Transverse colon (tissue), 4 donors: ENCODE measurements at regions not wholly inside any gene's neighbourhood (a gene's known extent, or its start where the extent isn't known, plus 50 kb on each side); places are given as distances from the start of the nearest gene placed in this dataset.

Experiments
- DNase-seq: peaks from one replicate; pipeline ENCODE4 v3.0.0-alpha.2; 2019
- H3K27ac ChIP-seq, 4 donors: fragments of 200-600 bp; sonication (generic); 2 replicates each; pipeline ENCODE4 v1.5.1; 2016 to 2018; ENCODE audit warnings: inconsistent platforms in 4 of 4
- H3K27me3 ChIP-seq: fragments of 200-600 bp; sonication (generic); 2 replicates; pipeline ENCODE4 v1.5.1; 2017; ENCODE audit warnings: inconsistent platforms
- H3K36me3 ChIP-seq, 4 donors: fragments of 200-600 bp; sonication (generic); 2 replicates each; pipeline ENCODE4 v1.5.1; 2017 to 2019; ENCODE audit warnings: inconsistent platforms in 4 of 4
- H3K4me1 ChIP-seq, 4 donors: fragments of 200-600 bp; sonication (generic); 2 replicates each; pipeline ENCODE4 v1.5.1; 2017 to 2020; ENCODE audit warnings: inconsistent platforms in 4 of 4
- H3K4me3 ChIP-seq, 4 donors: fragments of 200-600 bp; sonication (generic); 1 replicate in 1 of 4; 2 replicates in 3 of 4; pipeline versions ENCODE4 v1.5.1 to v1.6.1; 2017 to 2019; ENCODE audit warnings: inconsistent platforms in 4 of 4
- H3K9me3 ChIP-seq, 2 donors: fragments of 200-600 bp; sonication (generic); 2 replicates each; pipeline ENCODE4 v1.5.1; 2017 to 2019; ENCODE audit warnings: inconsistent platforms in 2 of 2
- EP300 ChIP-seq: sonication (generic); formaldehyde crosslinking; IDR thresholded peaks from one replicate; pipeline ENCODE4 v1.6.1; 2017; ENCODE audit warnings: antibody characterized with exemption, low read depth
- POLR2A ChIP-seq: fragments of 450-650 bp; IDR thresholded peaks from one replicate; pipeline ENCODE4 v1.6.1; 2016; ENCODE audit warnings: antibody characterized with exemption, mild to moderate bottlenecking, moderate library complexity
- POLR2AphosphoS5 ChIP-seq, 3 donors: sonication (generic); formaldehyde crosslinking; IDR thresholded peaks; one replicate each; pipeline ENCODE4 v1.6.1; 2016; ENCODE audit warnings: antibody characterized with exemption in 3 of 3
- WGBS, 2 donors: methylation state at CpG; one replicate each; pipeline ENCODE4 v1.1.5; 2018; ENCODE audit warnings: low coverage in 1 of 2; 5-methylcytosine and 5-hydroxymethylcytosine counted together
- in situ Hi-C, 4 donors: fragments of 200-750 bp; cut with MboI; loops; one replicate each; pipeline versions ENCODE4 v1.15.0 to v1.15.1; 2017; ENCODE audit warnings: low sequenced_read_pairs in 3 of 4, low pct_ligation_motif_present in 1 of 4, low pct_unique_long_range_greater_than_20kb in 1 of 4
- intact Hi-C: fragments of 100-400 bp; cut with DNase I; formaldehyde crosslinking; loops from one replicate; pipeline ENCODE4 v1.15.1; 2023; ENCODE audit warnings: low total_unique reads
- TF ChIP-seq, protein P1 (sequence below), 5 experiments: fragments of 200-600 bp in 3 of 5; fragments of 450-650 bp in 2 of 5; sonication (generic) in 3 of 5; IDR thresholded peaks; 1 replicate in 2 of 5; 2 replicates in 3 of 5; pipeline ENCODE4 v1.5.1; 2016 to 2017; ENCODE audit warnings: antibody characterized with exemption in 5 of 5, inconsistent platforms in 3 of 5, mild to moderate bottlenecking in 2 of 5, moderate library complexity in 1 of 5

DNA sequence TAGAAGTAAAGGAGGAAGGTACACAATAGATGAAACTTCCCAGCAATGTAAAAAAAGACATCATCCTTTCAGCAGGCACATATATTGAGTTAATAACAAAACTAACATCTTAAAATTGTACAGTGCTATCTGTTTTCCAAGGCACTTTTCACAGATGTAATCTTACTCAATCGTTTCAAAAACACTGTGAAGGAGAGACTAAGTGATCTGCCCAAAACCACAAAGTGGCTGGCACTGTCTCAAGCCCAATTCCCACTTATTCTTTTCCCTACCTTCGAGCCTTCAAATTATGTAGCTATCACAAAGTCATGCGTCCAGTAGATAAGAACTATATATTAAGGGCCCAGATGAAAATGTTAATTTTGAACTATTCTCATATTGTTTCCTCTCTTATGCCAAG, 193.6 kb upstream of the RASSF8 start:
- Histone ChIP-seq H3K4me1 (peaks cover 0 to 2% (median 1%) of the 10 kb centered on the region in 4 donors), H3K27me3 (no peaks in the 10 kb centered on the region), H3K9me3 (no peaks in the 10 kb centered on the region), H3K4me3 (no peak overlapping the region), H3K36me3 (no peaks in the 10 kb centered on the region), H3K27ac (no peak overlapping the region)
- no peak for DNase-seq
- TF ChIP-seq EP300 (no peak), POLR2AphosphoS5 (IDR thresholded peaks at IDR 0.05) (no peak), POLR2A (no peak)
- TF ChIP-seq, protein P1, sequence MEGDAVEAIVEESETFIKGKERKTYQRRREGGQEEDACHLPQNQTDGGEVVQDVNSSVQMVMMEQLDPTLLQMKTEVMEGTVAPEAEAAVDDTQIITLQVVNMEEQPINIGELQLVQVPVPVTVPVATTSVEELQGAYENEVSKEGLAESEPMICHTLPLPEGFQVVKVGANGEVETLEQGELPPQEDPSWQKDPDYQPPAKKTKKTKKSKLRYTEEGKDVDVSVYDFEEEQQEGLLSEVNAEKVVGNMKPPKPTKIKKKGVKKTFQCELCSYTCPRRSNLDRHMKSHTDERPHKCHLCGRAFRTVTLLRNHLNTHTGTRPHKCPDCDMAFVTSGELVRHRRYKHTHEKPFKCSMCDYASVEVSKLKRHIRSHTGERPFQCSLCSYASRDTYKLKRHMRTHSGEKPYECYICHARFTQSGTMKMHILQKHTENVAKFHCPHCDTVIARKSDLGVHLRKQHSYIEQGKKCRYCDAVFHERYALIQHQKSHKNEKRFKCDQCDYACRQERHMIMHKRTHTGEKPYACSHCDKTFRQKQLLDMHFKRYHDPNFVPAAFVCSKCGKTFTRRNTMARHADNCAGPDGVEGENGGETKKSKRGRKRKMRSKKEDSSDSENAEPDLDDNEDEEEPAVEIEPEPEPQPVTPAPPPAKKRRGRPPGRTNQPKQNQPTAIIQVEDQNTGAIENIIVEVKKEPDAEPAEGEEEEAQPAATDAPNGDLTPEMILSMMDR (IDR thresholded peaks at IDR 0.05) = no peak
- in situ Hi-C loops (no loop called here), intact Hi-C loops (no loop called here)
- WGBS, 2 donors = 64 to 77% methylated on average over 3 of the region's 3 CpGs

DNA sequence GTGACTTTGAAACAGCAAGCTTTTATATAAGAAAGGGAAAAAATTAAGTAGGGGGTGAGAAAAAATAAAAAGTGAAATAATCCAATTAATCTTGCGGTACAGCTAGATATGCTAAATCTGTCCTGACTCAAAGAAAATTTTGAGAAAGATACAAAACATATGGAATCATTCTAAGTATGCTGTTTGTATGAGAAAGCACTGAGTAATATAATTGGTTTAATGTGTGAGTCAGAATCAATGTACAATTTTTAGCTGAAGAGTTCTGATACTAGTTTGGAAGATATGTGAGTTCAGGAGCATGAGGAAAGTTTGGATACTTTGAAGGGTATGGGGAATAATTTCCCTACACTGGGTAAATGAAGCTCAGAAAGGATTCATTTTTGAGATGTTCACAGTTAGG, 190.9 kb upstream of the RASSF8 start:
- peaks cover 0 to 2% (median 0%) of the 10 kb centered on the region in 4 donors for H3K4me1 ChIP-seq
- WGBS, 2 donors = 91 to 98% methylated on average over 1 of the region's 1 CpG
- H3K27me3 ChIP-seq = no peaks in the 10 kb centered on the region
- no peaks in the 10 kb centered on the region for H3K9me3 ChIP-seq
- in situ Hi-C loops (no loop called here), intact Hi-C loops (no loop called here)
- H3K27ac ChIP-seq = no peak overlapping the region
- TF ChIP-seq EP300 (no peak), POLR2A (no peak), POLR2AphosphoS5 (IDR thresholded peaks at IDR 0.05) (no peak)
- TF ChIP-seq, protein P1 (IDR thresholded peaks at IDR 0.05) = no peak
- no peaks in the 10 kb centered on the region for H3K36me3 ChIP-seq
- no peak overlapping the region for H3K4me3 ChIP-seq
- no peak for DNase-seq

DNA sequence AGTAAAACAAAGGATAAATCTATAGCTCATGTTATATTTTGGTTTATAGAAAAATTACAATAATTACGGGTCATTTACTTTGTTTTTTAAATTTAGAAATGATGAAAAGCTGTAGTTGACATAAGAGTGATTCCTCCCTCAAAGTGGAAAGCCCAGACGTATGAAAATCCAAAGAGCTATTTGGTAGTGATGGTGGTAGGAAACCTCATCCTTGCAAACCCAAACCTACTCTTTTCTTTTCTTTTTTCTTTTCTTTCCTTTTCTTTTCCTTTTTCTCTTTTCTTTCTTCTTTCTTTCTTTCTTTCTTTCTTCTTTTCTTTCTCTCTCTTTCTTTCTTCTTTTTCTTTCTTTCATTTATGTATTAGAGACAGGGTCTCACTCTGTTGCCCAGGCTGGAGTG, 190.3 kb upstream of the RASSF8 start:
- in situ Hi-C loops (no loop called here), intact Hi-C loops (no loop called here)
- WGBS, 2 donors = 80 to 87% methylated on average over 2 of the region's 2 CpGs
- H3K36me3 ChIP-seq = no peaks in the 10 kb centered on the region
- H3K9me3 ChIP-seq = no peaks in the 10 kb centered on the region
- DNase-seq = no peak
- H3K27me3 ChIP-seq = no peaks in the 10 kb centered on the region
- H3K27ac ChIP-seq = no peak overlapping the region
- TF ChIP-seq, protein P1 (IDR thresholded peaks at IDR 0.05) = no peak
- no peak for TF ChIP-seq EP300
- no peak for TF ChIP-seq POLR2A
- no peak for TF ChIP-seq POLR2AphosphoS5 (IDR thresholded peaks at IDR 0.05)
- no peak overlapping the region for H3K4me3 ChIP-seq
- peaks cover 0 to 2% (median 0%) of the 10 kb centered on the region in 4 donors for H3K4me1 ChIP-seq

DNA sequence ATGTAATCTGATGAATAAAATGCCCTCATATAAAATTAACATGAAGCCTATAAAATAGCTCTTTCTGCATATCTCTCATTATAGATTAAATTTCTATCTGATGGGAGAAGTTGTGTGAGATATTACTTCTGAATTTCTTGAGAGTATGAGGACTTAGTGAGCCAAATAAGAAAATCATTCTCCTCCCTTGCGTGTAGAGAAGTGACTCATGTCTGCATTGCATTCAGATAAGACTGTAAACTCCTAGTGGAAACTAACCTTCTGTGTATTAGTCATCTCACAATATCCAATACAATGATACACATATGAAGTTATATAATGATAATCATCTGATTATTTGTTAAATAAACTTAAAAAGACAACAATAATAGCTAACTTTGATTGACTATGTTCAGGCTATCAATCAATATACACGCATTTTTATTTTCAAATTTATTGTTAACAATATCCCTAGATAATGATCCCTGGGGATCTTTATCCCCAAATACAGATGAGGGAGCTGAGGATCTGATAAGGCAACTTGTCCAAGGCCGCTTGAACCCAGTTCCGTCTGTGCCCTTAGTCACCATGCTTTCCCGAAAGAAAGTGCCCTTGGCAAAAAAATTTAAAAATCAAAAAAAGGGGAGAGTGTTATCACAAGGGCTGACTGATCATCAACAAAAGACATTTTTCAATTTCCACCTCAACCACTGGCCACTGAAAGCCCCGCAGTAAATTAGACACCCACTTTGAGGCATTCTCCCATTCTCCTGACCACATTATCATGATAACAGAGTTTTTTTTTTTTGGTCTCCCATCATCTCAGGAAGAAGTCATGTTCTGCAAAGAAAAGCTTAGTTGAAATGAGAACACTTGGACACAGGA, 189.2 kb upstream of the RASSF8 start:
- Histone ChIP-seq H3K27ac (no peak overlapping the region), H3K27me3 (no peaks in the 10 kb centered on the region), H3K4me1 (peaks cover 0 to 2% (median 0%) of the 10 kb centered on the region in 4 donors), H3K36me3 (no peaks in the 10 kb centered on the region), H3K4me3 (no peak overlapping the region), H3K9me3 (no peaks in the 10 kb centered on the region)
- intact Hi-C loops (no loop called here), in situ Hi-C loops (no loop called here)
- DNase-seq = no peak
- TF ChIP-seq POLR2AphosphoS5 (IDR thresholded peaks at IDR 0.05) = no peak
- TF ChIP-seq, protein P1 (IDR thresholded peaks at IDR 0.05) = no peak
- no peak for TF ChIP-seq EP300
- no peak for TF ChIP-seq POLR2A
- WGBS, 2 donors = 76 to 79% methylated on average over 6 of the region's 6 CpGs
